Naive B cell (primary cell): ENCODE measurements at regions not wholly inside any gene's neighbourhood (a gene's known extent, or its start where the extent isn't known, plus 50 kb on each side); places are given as distances from the start of the nearest gene placed in this dataset.
A peak's percentile ranks its signal among the peaks of the same experiment; 100 is the strongest.

Source experiments
- ATAC-seq, 2 donors: fragments of 150-1000 bp; cut with Tn5 transposase; 2 replicates each; pipeline ENCODE4 v1.10.0; 2021; ENCODE audit warnings: low read depth in 2 of 2, mild to moderate bottlenecking in 2 of 2, moderate library complexity in 2 of 2
- DNase-seq: peaks from one replicate; pipeline ENCODE4 v3.0.0; 2022
- H3K27ac Mint-ChIP-seq, 6 donors: one replicate each; pipeline ENCODE4 v1.8.0; 2020 to 2022; ENCODE audit warnings: mild to moderate bottlenecking in 6 of 6, mixed read lengths in 6 of 6, moderate library complexity in 5 of 6, inconsistent platforms in 2 of 6
- H3K27me3 Mint-ChIP-seq, 3 donors: one replicate each; pipeline ENCODE4 v1.8.0; 2021 to 2022; ENCODE audit warnings: mixed read lengths in 3 of 3, mild to moderate bottlenecking in 1 of 3
- H3K36me3 Mint-ChIP-seq, 2 donors: one replicate each; pipeline ENCODE4 v1.8.0; 2020 to 2022; ENCODE audit warnings: mixed read lengths in 2 of 2, inconsistent platforms in 1 of 2, mild to moderate bottlenecking in 1 of 2
- H3K4me1 Mint-ChIP-seq, 3 donors: one replicate each; pipeline ENCODE4 v1.8.0; 2020 to 2022; ENCODE audit warnings: mixed read lengths in 3 of 3, inconsistent platforms in 1 of 3, mild to moderate bottlenecking in 1 of 3, moderate library complexity in 1 of 3
- H3K4me3 Mint-ChIP-seq, 8 donors: one replicate each; pipeline ENCODE4 v1.8.0; 2020 to 2022; ENCODE audit warnings: mild to moderate bottlenecking in 8 of 8, mixed read lengths in 8 of 8, moderate library complexity in 8 of 8, inconsistent platforms in 2 of 8
- H3K9me3 Mint-ChIP-seq, 7 donors: one replicate each; pipeline ENCODE4 v1.8.0; 2020 to 2022; ENCODE audit warnings: mixed read lengths in 7 of 7, mild to moderate bottlenecking in 5 of 7, inconsistent platforms in 2 of 7, moderate library complexity in 1 of 7

GRCh38 chr6:150313781-150314180 lies 55.0 kb upstream of the IYD start:
- H3K36me3 Mint-ChIP-seq = no peaks in the 10 kb centered on the region
- H3K4me1 Mint-ChIP-seq = no peaks in the 10 kb centered on the region
- H3K9me3 Mint-ChIP-seq = peaks cover 0 to 5% (median 0%) of the 10 kb centered on the region in 7 donors
- DNase-seq = no peak
- no peak for ATAC-seq
- H3K27me3 Mint-ChIP-seq = peaks cover 21 to 51% (median 39%) of the 10 kb centered on the region in 3 donors
- no peak overlapping the region for H3K4me3 Mint-ChIP-seq
- H3K27ac Mint-ChIP-seq = no peak overlapping the region

- no peaks in the 10 kb centered on the region for H3K36me3 Mint-ChIP-seq
- ATAC-seq (no peak), DNase-seq (no peak)
- H3K9me3 Mint-ChIP-seq = peaks cover 0 to 5% (median 0%) of the 10 kb centered on the region in 7 donors
- peak overlapping the region in 1 of 8 donors; percentile 8 for H3K4me3 Mint-ChIP-seq
- H3K27ac Mint-ChIP-seq = no peak overlapping the region
- peaks cover 20 to 43% (median 36%) of the 10 kb centered on the region in 3 donors for H3K27me3 Mint-ChIP-seq
- no peaks in the 10 kb centered on the region for H3K4me1 Mint-ChIP-seq
Observed at GRCh38 chr6:150314230-150315188, 54.3 kb upstream of the IYD start.

- ATAC-seq = no peak
- Mint-ChIP-seq H3K36me3 (no peaks in the 10 kb centered on the region), H3K4me1 (no peaks in the 10 kb centered on the region), H3K4me3 (no peak overlapping the region), H3K9me3 (peaks cover 0 to 5% (median 0%) of the 10 kb centered on the region in 7 donors), H3K27ac (no peak overlapping the region), H3K27me3 (peaks cover 17 to 39% (median 34%) of the 10 kb centered on the region in 3 donors)
- no peak for DNase-seq
Observed at GRCh38 chr6:150315626-150316025, 53.2 kb upstream of the IYD start.

- Mint-ChIP-seq H3K4me3 (no peak overlapping the region), H3K27ac (no peak overlapping the region), H3K9me3 (peaks cover 0 to 3% (median 0%) of the 10 kb centered on the region in 7 donors), H3K36me3 (no peaks in the 10 kb centered on the region), H3K27me3 (peaks cover 23 to 37% (median 34%) of the 10 kb centered on the region in 3 donors), H3K4me1 (no peaks in the 10 kb centered on the region)
- no peak for ATAC-seq
- no peak for DNase-seq
Observed at GRCh38 chr6:150316936-150317335, 51.9 kb upstream of the IYD start.
